ENCODE measurements at regions not wholly inside any gene's neighbourhood (a gene's known extent, or its start where the extent isn't known, plus 50 kb on each side); places are given as distances from the start of the nearest gene placed in this dataset.
"Not testable (repeated sequence)": the region's sequence is repeated elsewhere in the genome, so short reads cannot be mapped to it uniquely, and the experiment has no call there.

GRCh38 chrX:4708970-4709760 lies 995.7 kb upstream of the PRKX start:
- no peak for DNase-seq

DNA sequence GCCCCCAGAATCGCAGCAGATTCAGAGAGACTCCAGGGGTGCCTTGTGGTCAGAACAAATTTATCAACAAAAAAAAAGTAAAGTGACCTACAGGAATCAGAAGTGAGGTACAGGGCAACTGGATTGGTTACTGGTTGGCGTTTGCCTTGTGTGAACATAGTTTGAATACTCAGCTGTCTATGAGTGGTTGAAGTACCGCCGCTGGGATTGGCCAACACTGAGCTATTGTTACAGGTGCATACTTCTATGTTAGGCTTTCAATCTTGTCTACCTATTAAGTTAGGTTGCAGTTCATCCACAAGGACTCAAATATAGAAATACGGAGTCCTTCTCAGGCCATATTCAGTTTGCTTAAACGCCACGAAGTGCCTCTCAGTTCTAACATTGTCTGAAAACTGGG lies 993.5 kb upstream of the PRKX start:
- DNase-seq: no peak

DNA sequence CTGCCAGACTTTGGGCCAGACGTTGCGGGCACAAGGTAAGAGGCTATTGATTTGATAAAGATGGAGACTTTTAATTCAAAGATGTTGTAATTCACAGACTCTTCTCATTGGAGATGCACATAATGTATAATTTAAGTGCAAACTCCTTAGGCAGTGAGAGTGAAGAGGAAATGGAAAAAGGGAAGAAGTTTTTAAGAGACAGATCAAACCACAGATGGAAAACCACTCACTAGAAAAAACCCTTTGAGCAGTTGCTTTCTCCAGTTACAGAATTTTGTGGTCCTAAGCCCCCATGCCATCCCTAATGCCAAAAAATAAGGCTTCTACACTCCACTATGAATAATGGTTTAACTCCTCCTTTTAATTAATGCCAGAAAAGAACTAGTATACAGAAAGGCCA lies 977.1 kb upstream of the PRKX start:
- DNase-seq: no peak

DNA sequence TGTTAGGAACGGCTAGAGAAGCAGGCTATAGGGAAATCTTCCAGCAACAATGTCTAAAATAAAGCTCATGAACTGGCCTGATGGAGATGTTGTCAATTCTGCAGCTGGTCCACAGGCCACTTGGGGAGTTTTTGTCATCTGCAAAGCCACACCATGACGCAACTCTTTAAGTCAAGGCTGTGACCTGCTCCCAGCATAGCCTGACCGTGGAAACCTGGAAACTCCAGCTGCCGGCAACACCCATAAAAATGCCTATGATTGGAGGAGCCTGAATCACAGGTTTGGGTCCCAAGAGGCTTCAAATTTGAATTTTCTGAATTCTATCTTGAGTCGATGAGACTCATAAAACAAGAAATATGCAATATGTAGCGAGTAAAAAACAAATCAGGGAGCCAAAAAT lies 969.2 kb upstream of the PRKX start:
- no peak for DNase-seq

GRCh38 chrX:4675686-4676300 lies 962.3 kb upstream of the PRKX start:
- no peak for DNase-seq

- DNase-seq: no peak
Observed at GRCh38 chrX:4674028-4674782, 960.8 kb upstream of the PRKX start.

GRCh38 chrX:4671344-4671743 lies 957.9 kb upstream of the PRKX start:
- DNase-seq: no peak

DNA sequence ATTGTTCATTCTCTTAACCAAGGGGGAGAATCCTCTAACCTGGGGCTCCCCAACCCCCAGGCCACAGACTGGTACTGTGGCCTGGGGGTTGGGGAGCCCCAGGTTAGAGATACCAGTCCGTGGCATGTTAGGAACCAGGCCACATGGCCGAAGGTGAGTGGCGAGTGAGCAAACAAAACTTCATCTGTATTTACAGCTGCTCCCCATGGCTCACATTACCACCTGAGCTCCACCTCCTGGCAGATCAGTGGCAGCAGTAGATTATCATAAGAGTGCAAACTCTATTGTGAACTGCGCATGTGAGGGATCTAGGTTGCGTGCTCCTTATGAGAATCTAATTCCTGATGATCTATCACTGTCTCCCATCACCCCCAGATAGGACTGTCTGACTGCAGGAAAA lies 957.2 kb upstream of the PRKX start:
- no peak for DNase-seq

DNA sequence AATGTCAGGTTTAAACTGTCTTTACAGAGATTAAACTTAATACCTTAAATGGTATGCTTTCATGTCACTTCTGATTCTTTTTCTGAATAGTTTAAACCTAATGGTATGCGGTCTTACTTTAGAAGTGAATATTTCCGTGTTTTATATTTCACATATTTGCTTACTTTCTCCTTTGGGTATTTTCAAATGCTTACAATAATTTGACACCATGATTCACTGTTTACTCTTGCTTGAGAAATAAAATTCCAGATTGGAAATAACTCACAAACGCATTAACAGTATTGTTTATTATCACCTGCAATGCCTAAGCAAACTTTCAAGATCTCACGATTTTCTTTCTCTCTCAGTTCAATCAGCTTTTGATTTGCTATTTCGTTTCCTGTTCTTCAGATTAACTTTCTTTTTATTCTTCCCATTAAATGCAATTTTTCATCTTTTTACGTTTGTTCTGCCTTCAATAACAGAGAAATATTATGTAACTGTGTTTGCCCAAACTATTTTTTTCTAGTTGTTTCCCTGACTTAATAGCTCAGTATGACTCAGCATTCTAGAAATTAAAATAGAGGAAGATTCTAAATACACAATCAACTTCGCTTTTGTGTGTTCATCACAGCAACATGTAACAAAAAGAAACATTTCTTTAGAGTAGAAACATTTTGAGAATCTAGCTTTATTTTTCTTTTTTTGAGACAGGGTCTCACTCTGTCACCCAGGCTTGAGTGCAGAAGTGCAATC lies 955.5 kb upstream of the PRKX start:
- DNase-seq: no peak

DNA sequence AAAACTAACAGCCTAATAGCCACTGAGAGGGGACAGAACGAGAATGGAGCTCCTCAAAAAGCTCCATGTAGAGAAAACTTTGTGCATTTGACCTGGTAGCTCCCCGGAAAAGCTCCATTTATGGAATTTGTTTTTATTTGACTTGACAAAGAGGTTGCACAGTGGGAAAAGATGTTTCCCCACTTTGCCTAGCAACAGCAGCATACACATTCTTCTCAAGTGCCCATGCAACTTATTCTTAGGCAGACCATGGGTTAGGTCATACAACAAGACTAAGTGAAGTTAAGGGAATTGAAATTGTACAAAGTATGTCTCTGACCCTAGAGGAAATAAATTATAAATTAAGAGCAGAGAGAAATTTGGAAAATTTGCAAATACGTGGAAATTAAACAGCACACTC lies 949.6 kb upstream of the PRKX start:
- DNase-seq: no peak

- no peak for DNase-seq
Observed at GRCh38 chrX:4661771-4662170, 948.3 kb upstream of the PRKX start.

DNA sequence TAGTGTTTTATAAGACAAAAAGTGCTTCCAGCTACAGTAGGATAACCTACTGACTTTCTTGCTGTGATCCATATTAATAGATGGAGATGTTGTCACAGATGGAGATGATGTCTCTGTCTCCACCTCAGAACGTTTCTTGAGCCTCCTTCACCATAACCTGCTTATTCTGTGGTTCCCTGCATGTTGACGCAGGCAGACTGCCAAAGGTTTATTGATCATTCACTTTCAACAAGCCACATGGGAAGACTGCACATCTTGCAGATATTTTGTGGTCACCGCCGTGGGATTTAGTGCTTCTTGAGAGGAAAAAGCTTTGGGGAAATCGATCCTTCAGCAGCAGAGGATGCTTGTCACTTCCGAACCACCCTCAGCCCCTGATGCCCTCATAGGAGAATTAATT lies 943.0 kb upstream of the PRKX start:
- DNase-seq: no peak

DNA sequence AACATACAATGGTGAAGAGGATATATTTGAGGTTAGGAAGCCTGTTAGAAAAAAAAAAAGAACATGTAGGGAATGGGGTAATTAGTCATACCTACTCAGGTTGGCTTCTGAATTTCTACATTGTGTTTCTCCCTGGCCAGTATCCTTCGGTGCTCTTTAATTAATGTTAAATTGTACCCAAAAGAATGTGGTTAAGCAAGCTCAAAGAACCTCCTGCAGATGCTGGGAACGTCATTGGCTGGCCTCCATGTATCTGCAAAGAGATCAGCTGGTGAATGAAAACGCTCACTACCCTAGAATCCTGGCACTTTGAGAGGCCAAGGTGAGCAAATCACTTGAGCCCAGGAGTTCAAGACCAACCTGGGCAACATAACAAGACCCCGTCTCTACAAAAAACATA lies 942.3 kb upstream of the PRKX start:
- no peak for DNase-seq

GRCh38 chrX:4642114-4642513 lies 928.7 kb upstream of the PRKX start:
- no peak for DNase-seq

DNA sequence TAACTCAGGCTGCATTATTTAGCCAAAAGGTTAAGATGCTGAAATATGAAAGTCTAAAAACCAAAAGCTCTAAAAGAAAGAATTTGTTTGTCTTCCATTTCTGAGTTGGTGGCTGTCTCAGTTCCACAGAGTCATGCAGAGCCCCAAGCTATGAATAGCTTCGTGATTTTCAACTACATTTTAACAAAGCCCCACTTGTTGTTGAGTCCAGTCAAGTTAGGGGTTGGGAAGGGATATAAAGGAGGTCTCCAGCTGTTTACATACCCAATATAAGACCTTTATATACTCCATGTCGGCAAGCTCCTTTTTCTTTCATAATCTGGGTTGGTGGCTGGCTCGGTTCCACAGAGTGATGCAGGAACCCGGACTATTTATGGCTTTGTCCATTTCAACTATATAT lies 924.6 kb upstream of the PRKX start:
- no peak for DNase-seq

DNA sequence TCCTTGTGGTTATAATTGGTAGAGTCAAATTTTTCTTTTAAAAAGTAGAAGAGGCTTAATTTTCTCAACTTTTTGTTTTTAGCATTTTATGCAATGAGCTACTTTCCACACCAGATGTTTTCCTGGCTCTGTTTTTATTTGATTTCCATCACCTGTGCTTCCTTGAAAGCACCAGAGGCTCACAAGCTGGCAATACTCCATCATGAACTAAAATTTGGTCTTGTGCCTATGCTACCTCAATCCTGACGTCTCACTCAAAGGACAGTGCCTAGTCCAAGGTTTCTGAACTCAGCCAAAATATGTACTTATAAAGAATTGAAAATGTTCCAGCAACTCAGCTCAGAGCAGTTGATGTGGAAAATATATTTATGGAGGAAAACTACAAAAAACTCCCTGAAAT lies 914.0 kb upstream of the PRKX start:
- DNase-seq: no peak

GRCh38 chrX:4622486-4623167 lies 909.2 kb upstream of the PRKX start:
- DNase-seq: no peak

- not testable (repeated sequence) for DNase-seq
Observed at GRCh38 chrX:4613651-4614050, 900.2 kb upstream of the PRKX start.

DNA sequence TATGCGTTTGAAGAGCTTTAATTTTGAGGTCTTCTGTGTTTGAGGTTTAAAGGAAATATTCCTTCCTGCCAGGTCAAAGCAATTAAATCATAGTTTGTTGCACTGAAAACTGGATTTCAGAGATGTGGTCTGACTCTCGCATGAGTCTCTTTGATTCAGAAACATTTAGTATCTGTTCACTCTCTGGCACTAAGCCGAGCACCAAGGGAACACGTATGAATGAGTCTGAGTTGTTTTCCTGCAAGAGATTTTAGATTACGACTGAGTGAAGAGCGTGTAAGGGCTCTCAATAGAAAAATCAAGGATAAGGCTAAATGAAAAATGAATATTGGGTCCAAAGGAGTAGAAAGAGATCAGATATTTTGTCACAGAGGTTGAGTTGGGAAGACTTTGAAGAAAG lies 875.4 kb upstream of the PRKX start:
- no peak for DNase-seq

DNA sequence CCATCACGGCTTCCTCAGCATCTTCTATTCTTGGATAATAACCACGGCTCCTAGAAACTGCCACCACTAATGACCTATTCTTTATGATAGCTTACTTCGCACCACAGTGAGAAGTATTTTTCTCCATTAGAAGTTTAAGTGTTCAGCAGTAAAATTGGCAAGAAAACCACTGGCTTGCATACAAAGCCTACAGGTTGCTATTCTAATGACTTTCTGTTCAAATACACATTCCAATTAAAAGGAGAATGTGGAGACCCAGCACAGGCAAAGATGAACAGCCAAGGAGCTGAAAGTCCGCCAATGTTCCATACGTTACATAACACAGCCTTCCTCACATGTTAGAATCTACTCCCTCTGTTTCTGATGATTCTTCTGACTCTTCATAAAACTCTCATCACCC lies 875.0 kb upstream of the PRKX start:
- no peak for DNase-seq

DNA sequence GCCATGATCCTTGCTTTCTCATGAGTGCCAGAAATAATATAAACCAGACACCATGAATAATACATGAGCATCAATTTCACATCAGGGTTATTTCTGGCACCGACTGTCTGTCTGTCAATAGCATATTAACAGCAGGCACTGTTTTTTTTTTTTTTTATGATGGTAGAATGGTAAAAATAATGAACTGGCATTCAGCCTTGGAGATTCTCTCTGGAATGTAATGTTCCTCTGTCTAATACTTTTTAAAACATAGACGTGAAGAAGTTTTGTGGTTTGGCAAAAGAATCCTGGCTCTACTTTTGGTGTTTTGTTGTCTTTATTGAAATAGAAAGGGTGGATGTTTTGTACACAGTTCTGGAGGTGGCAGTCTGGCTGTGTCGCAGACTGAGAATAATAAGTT lies 874.6 kb upstream of the PRKX start:
- no peak for DNase-seq

DNA sequence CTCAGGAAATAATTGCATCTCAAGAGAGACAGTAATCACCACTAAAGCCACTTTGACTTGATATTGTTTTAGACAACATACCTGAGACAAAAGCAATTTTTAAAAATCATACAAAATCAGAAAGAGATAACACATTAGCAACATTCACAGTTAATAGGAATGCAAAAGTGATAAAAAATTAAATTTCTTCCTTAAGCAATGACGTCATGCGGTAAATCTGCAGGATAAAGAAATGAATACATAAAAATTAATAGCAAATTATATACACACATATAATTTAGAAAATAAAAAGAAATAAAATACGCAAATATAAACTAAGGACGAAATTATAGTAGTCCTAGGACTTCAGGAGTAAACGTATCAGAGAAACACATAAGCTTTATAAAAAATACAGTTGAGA lies 866.5 kb upstream of the PRKX start:
- DNase-seq: no peak
